CMK (cell line): ENCODE measurements at regions not wholly inside any gene's neighbourhood (a gene's known extent, or its start where the extent isn't known, plus 50 kb on each side); places are given as distances from the start of the nearest gene placed in this dataset.

Experiments used
- DNase-seq: peaks from one replicate; pipeline ENCODE4 v3.0.0-alpha.2; 2010; ENCODE audit warnings: low read depth

GRCh38 chr13:27014406-27015359 is 156.9 kb downstream of the USP12 start:
- no peak for DNase-seq

GRCh38 chr13:27012482-27013197 is 159.0 kb downstream of the USP12 start:
- DNase-seq = no peak

GRCh38 chr13:27011661-27012060 is 159.9 kb downstream of the USP12 start:
- no peak for DNase-seq

GRCh38 chr13:27008733-27009132 is 162.9 kb downstream of the USP12 start:
- no peak for DNase-seq

GRCh38 chr13:27007166-27007565 is 164.4 kb downstream of the USP12 start:
- DNase-seq = no peak

GRCh38 chr13:27006519-27007161 is 165.0 kb downstream of the USP12 start:
- no peak for DNase-seq

GRCh38 chr13:27005976-27006518 is 165.6 kb downstream of the USP12 start:
- DNase-seq = no peak

- no peak for DNase-seq
These were observed 166.1 kb downstream of the USP12 start for GRCh38 chr13:27005556-27005955.

GRCh38 chr13:27004866-27005265 is 166.7 kb downstream of the USP12 start:
- DNase-seq = no peak

- no peak for DNase-seq
These were observed 167.3 kb downstream of the USP12 start for GRCh38 chr13:27004326-27004725.

GRCh38 chr13:27001705-27002104 is 169.9 kb downstream of the USP12 start:
- DNase-seq = no peak

- no peak for DNase-seq
These were observed 170.9 kb downstream of the USP12 start for GRCh38 chr13:27000686-27001085.

GRCh38 chr13:26999499-26999898 is 172.1 kb downstream of the USP12 start:
- no peak for DNase-seq

GRCh38 chr13:26998292-26998691 is 173.3 kb downstream of the USP12 start:
- no peak for DNase-seq

- no peak for DNase-seq
These were observed 174.5 kb downstream of the USP12 start for GRCh38 chr13:26996965-26997752.

GRCh38 chr13:26995159-26995558 is 176.5 kb downstream of the USP12 start:
- DNase-seq = no peak

GRCh38 chr13:26993780-26994179 is 177.8 kb downstream of the USP12 start:
- DNase-seq = no peak

- no peak for DNase-seq
These were observed 178.5 kb downstream of the USP12 start for GRCh38 chr13:26992951-26993719.

- DNase-seq = no peak
These were observed 180.0 kb downstream of the USP12 start for GRCh38 chr13:26991508-26992181.
